ENCODE measurements at regions not wholly inside any gene's neighbourhood (a gene's known extent, or its start where the extent isn't known, plus 50 kb on each side); places are given as distances from the start of the nearest gene placed in this dataset.
"Not testable (repeated sequence)": the region's sequence is repeated elsewhere in the genome, so short reads cannot be mapped to it uniquely, and the experiment has no call there.

DNA sequence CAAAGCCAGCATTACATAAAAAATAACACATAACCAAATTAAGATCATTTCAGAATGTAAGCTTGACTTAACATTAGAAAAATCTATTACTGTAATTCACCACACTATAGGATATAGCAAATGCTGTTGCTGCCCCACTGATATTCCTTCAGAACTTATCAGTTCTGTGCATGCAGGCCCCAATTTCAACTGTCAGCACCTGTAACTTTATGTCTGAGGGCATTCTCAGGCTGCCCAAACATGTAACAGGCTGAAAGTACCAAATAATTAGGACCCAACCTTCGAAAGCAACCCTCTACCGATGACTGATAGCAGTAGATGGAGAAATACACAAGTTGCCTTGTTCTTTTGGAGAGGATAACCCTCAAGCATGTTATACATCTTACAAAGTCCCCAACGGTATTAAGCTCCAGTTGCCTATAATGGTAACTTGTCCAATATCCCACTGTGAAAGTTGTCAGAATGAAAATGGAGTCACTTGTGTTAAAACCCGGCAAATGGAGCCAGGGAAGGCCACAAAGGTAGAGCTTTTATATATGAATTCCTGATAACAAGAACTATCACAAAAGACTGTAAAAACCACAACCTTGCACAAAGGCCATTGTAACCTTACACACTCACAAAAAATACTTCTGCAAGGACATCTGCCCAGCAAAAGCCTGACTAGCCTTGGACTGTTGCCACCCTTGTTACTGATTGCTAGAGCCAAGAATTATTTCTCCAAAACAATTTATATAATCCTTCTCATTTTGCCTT, 66.9 kb upstream of the ZNF746 start:
- DNase-seq = no peak

GRCh38 chr7:149562602-149563001, 65.0 kb upstream of the ZNF746 start:
- DNase-seq = no peak

DNA sequence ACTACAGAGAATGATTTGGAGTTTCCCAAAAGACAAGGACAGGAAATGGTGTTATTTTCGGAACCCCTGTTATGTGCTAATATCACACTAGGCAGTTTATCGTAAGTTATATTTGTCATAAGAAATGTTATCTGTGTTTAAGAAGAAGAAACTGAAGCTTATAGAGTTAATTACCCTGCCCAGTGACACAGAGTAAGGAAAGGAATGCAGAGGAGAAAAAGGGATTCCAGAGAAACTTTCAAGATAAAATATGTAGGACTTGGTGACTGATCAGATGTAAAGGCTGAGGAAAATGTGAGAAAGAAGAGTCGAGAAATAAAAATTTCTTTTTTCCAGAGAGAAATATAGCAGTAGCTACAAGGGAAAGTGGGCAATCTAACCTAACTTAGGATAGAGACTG, 63.5 kb upstream of the ZNF746 start:
- DNase-seq = no peak

DNA sequence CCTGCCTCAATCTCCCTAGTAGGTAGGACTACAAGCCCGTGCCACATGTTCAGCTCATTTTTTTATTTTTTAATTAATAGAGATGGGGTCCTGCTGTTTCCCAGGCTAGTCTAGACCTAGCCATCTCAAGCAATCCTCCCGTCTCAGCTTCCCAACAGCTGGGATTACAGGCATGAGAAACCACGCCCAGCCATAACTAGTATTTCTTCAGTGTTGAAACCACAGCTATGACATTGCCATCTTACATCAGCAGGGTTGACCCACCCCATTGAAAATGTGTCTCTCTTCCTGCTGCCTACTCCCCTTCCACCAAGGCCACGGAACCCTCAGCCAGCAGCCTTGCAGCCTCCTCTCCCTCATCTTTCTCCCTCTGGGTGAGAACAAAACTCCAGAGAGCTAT, 62.1 kb upstream of the ZNF746 start:
- DNase-seq = no peak

GRCh38 chr7:149558149-149558861, 60.7 kb upstream of the ZNF746 start:
- no peak for DNase-seq

DNA sequence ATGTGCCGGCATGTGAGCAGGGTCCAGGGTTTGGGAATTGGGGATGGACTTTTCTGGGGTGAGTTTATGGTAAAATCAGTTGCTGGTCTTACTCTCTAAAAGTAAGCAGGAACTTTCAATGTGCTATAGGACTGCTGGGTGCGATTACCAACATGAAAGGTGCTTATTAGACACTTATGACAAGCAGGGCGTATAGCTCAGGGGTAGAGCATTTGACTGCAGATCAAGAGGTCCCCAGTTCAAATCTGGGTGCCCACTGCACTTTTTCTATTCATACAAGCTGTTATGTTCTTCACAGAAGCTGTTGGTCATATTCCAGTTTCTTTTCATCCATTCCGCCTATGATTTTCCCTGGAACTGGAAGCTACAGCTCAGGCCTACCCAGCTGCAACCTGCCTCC, 58.9 kb upstream of the ZNF746 start:
- DNase-seq = not testable (repeated sequence)

DNA sequence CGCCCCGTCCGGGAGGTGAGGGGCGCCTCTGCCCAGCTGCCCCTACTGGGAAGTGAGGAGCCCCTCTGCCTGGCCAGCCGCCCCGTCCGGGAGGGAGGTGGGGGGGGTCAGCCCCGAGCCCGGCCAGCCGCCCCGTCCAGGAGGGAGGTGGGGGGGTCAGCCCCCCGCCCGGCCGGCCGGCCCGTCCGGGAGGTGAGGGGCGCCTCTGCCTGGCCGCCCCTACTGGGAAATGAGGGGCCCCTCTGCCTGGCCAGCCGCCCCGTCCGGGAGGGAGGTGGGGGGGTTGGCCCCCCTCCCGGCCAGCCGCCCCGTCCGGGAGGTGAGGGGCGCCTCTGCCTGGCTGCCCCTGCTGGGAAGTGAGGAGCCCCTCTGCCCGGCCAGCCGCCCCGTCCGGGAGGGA, 57.2 kb upstream of the ZNF746 start:
- DNase-seq = not testable (repeated sequence)

GRCh38 chr7:149553991-149554390, 56.4 kb upstream of the ZNF746 start:
- DNase-seq = not testable (repeated sequence)

GRCh38 chr7:149552799-149553198, 55.2 kb upstream of the ZNF746 start:
- DNase-seq = no peak

Data from activated effector memory CD4-positive, alpha-beta T cell treated with Interleukin-2 at 50 U/mL for 16 hours (primary cell).